BJ (cell line): ENCODE measurements at regions not wholly inside any gene's neighbourhood (a gene's known extent, or its start where the extent isn't known, plus 50 kb on each side); places are given as distances from the start of the nearest gene placed in this dataset.

ENCODE experiments used
- CTCF ChIA-PET: fragments of 350-600 bp; formaldehyde crosslinking; extraction: SDS; loops from one replicate; lab custom pipeline; 2021; ENCODE audit warnings: antibody characterized with exemption, inconsistent platforms; lab: Yijun Ruan, JAX
- POLR2A ChIA-PET: fragments of 300-600 bp; sonication (Branson Sonifier 250); formaldehyde crosslinking; extraction: SDS; loops from one replicate; lab custom pipeline; 2021; ENCODE audit warnings: antibody characterized with exemption; lab: Charles Lee
- DNase-seq: peaks from one replicate; pipeline ENCODE4 v3.0.0-alpha.2; 2011; ENCODE audit warnings: low read depth
- H3K27me3 ChIP-seq: 2 replicates; pipeline ENCODE4 v1.6.0; 2011; ENCODE audit warnings: low read length; ENCODE audit not compliant: control insufficient read depth, insufficient read depth
- H3K36me3 ChIP-seq: 2 replicates; pipeline ENCODE4 v1.5.1; 2011; ENCODE audit warnings: low read length; ENCODE audit not compliant: control insufficient read depth, insufficient read depth
- H3K4me3 ChIP-seq: 2 replicates; pipeline ENCODE4 v1.5.1; 2011; ENCODE audit warnings: low read depth, mild to moderate bottlenecking, control low read depth, low read length
- TF ChIP-seq, protein P1 (sequence below): IDR thresholded peaks from 2 replicates; pipeline ENCODE4 v1.5.1; 2011; ENCODE audit warnings: low read depth, mild to moderate bottlenecking, control low read depth, inconsistent platforms, low read length, moderate library complexity; ENCODE audit not compliant: insufficient read depth

DNA sequence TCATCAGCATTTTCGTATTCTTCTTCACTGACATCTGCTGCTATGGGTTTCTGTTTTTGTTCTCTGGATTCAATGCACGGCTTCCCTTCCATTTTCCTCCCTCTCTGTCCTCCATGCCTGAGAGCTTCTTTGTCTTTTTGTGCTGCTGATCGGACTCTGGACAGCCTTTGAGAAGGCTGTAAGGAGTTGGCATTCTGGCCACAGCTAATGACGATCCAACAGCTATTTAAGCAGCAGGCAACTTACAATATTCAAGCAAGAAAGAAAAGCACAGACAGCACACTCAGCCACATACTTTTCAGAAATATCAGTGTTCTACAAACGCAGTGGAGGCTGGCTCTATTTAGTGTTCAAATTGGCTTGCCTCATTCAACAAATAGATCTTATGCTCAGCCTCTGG, 60.9 kb upstream of the ZC3H12C start:
- H3K4me3 ChIP-seq: no peak overlapping the region
- H3K27me3 ChIP-seq: no peaks in the 10 kb centered on the region
- POLR2A ChIA-PET: no interaction called here
- no peak for DNase-seq
- CTCF ChIA-PET: interaction anchor here (1.1 kb wide), 1 partner anchor 21 kb away, joined by 3 read pairs; no protein-coding TSS in a partner anchor
- TF ChIP-seq, protein P1, sequence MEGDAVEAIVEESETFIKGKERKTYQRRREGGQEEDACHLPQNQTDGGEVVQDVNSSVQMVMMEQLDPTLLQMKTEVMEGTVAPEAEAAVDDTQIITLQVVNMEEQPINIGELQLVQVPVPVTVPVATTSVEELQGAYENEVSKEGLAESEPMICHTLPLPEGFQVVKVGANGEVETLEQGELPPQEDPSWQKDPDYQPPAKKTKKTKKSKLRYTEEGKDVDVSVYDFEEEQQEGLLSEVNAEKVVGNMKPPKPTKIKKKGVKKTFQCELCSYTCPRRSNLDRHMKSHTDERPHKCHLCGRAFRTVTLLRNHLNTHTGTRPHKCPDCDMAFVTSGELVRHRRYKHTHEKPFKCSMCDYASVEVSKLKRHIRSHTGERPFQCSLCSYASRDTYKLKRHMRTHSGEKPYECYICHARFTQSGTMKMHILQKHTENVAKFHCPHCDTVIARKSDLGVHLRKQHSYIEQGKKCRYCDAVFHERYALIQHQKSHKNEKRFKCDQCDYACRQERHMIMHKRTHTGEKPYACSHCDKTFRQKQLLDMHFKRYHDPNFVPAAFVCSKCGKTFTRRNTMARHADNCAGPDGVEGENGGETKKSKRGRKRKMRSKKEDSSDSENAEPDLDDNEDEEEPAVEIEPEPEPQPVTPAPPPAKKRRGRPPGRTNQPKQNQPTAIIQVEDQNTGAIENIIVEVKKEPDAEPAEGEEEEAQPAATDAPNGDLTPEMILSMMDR: no peak
- H3K36me3 ChIP-seq: no peaks in the 10 kb centered on the region

DNA sequence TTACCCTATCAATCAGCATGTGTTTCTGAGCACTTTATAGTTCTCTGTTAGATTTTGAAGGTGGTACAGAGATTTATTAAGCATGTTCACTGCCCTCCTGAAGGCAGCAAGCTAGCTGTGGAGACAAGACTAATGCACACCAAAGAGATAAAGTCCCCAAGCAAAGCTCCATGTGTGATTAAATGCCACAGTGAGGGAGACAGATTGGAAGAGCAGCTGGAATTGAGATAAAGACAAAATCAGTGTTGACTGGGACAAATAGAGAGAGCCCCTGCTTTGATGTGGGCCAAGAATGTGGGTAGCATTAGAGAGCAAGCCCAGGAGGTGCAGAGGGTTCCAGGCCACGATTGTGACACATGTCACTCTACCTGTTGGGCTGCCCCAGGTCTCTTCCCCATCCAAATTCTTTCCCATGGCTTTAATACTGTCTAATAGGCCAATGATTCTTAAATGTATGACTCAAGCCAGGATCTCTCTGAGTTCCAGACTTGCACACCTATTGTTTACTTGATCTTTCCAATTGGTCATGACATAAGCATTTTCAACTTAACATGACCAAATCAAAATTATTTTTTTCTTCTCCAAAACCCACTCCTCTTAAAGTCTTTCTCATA, 60.1 kb upstream of the ZC3H12C start:
- H3K4me3 ChIP-seq: no peak overlapping the region
- CTCF ChIA-PET: no interaction called here
- no peak for DNase-seq
- no peaks in the 10 kb centered on the region for H3K36me3 ChIP-seq
- TF ChIP-seq, protein P1: no peak
- POLR2A ChIA-PET: no interaction called here
- H3K27me3 ChIP-seq: no peaks in the 10 kb centered on the region

DNA sequence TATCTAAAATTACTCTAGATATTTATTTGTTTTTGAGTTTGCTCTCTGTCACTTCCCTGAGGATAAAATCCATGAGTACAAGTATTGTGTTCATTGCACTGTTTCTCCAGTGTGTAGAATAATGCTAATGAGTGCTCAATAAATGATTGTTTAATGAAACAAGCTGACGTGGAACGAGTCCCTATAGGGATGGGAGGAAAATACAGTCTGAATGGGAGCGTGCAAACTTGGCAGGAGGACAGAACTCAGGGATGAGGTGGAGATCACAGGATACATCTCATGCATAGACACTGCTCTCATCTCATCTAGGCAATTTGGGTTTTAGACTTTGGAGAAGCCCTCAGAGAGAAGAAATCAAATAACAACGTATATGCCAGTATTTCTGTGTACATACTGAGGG, 58.4 kb upstream of the ZC3H12C start:
- no peak overlapping the region for H3K4me3 ChIP-seq
- DNase-seq: no peak
- TF ChIP-seq, protein P1: no peak
- H3K36me3 ChIP-seq: no peaks in the 10 kb centered on the region
- ChIA-PET CTCF (no interaction called here), POLR2A (no interaction called here)
- H3K27me3 ChIP-seq: no peaks in the 10 kb centered on the region

DNA sequence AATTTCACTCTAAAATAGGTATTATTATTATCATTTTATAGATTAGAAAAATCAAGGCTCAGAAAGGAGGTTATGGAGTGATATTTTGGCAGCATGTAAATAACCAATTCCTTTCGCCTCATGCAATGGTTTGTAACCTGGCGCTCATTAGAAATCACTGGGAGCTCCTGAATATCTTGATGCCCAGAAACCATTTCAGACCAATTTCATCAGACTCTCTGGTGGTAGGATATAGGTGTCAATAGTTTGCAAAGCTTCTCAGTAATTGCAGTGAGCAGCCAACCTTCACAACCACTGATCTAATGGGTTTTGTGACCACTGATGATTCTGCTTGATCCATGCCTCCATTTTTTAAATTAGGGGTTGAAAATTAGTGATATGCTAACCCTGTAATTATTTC, 57.8 kb upstream of the ZC3H12C start:
- ChIA-PET POLR2A (no interaction called here), CTCF (no interaction called here)
- no peak for DNase-seq
- TF ChIP-seq, protein P1: no peak
- Histone ChIP-seq H3K27me3 (no peaks in the 10 kb centered on the region), H3K36me3 (no peaks in the 10 kb centered on the region), H3K4me3 (no peak overlapping the region)

DNA sequence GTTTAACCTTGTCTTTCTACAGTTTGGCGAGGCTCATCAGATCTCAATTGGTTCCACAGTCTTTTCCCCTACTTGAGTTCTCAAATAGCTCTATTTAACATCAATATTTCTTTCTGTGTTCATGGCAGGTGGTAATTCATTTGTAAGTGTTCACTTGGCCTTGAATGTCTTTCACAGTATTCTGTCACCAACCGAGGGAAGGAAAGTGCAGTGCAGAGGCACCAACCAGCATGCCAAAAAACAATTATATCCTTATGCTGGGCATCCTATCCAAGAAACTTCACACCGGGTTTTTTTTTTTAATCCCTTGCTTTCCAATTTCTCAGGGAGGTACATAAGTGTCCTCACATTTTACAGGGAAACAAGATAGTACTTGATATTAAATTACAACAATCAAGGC, 55.0 kb upstream of the ZC3H12C start:
- no peak overlapping the region for H3K4me3 ChIP-seq
- no peaks in the 10 kb centered on the region for H3K36me3 ChIP-seq
- TF ChIP-seq, protein P1: no peak
- H3K27me3 ChIP-seq: no peaks in the 10 kb centered on the region; the same call in 1 of the 2 replicates
- ChIA-PET CTCF (no interaction called here), POLR2A (no interaction called here)
- DNase-seq: no peak
